Hematopoietic multipotent progenitor cell treated with erythropoietin and hydrocortisone succinate and interleukin-3 and kit ligand, for 6 days (in vitro differentiated cells): ENCODE measurements at regions not wholly inside any gene's neighbourhood (a gene's known extent, or its start where the extent isn't known, plus 50 kb on each side); places are given as distances from the start of the nearest gene placed in this dataset.
"Not testable (repeated sequence)": the region's sequence is repeated elsewhere in the genome, so short reads cannot be mapped to it uniquely, and the experiment has no call there.

Source experiments
- DNase-seq: peaks from one replicate; pipeline ENCODE4 v3.0.0-alpha.2; 2015

- DNase-seq = no peak
These were observed 73.0 kb upstream of the RGPD5 start for GRCh38 chr2:109721135-109721534.

DNA sequence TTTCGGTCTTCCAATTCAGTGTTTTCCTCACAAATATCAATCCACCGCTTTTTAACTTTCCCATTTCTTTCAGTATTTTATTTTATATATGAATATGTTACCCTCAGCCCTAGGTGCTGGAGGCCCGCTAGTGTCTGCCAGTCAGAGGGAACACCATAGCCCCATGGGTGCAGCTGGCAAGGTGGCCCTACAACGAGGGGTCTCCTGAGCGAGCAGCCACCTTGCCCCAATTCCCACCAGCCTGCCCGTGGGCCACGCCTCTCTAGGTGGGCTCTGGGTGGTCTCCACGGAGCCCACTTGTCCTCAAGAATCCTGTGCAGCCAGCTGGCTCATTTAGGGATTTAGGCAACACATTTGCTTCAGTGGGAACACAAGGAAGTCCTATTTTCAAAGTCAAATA is 72.5 kb upstream of the RGPD5 start:
- no peak for DNase-seq

DNA sequence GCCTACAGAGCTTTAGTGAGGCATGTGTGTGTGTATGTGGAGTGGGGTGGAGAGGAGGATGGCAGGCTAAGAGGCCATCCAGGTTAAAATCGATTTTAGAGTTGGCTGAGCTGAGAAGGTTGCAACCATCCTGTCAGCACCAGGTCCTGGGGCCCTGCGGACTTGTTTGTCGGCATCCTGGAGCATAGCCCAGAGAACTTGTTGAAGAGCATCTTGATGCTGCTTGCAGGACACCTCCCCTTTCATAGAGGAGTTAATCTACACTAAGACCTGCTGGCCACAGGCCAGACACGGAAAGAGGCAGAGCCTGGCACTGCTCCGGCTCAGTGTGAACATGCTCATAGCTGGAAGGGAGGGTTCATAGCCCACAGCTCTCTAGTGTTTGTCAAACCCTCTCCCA is 72.1 kb upstream of the RGPD5 start:
- DNase-seq = no peak

DNA sequence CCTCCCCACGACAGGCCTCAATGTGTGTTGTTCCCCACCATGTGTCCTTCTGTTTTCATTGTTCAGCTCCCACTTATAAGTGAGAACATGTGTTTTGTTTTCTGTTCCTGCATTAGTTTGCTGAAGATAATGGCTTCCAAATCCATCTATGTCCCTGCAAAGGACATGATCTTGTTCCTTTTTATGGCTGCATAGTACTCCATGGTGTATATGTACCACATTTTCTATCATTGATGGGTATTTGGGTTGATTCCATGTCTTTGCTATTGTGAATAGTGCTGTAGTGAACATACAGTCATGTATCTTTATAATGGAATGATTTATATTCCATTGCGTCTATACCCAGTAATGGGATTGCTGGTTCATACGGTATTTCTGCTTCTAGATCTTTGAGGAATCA is 71.5 kb upstream of the RGPD5 start:
- not testable (repeated sequence) for DNase-seq

GRCh38 chr2:109723153-109723552 is 71.0 kb upstream of the RGPD5 start:
- not testable (repeated sequence) for DNase-seq

DNA sequence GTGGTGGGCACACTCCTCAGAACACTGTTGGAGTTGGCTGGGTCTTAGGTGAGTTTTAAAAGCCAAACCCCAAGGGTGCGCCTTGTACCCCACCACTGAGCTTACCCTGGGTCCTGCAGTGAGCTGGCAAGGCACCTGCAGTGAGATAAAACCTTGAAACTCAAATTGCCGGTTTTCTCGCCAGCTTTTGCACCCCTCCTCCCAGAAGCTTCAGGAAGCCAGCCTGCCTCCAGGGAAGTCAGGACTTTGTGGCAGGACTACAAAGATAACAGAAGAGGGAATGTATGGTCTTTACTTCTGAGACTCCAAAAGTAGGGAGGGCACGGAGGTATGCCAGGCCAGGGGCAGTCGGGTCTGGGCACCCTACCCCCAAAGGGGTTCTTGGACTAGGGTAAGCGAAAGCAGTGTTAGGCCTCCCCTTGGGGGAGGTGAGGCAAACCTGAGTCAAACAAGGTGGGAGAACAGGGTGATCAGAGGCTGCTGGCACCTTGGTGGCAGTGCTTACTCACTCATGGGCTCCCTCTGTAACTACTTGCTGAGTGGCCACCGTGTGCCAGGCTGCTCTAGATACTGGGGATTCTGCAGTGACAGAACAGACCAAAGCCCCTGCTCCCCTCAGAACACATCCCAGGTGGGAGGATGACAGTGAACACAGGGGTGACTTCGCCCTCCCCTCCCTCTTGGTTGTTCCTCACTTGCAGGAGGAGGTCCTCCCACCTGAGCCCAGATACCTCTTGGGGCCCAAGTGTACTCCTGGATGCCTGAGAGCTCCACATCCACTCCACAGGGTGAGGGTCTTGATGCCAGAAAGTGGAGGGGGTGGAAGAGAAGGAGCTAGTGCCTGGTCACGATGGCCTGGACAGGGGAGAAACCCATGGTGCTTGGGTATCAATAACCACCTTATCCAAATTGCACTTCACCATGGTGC is 69.3 kb upstream of the RGPD5 start:
- DNase-seq = no peak

GRCh38 chr2:109726379-109727270 is 67.5 kb upstream of the RGPD5 start:
- DNase-seq = no peak

- no peak for DNase-seq
These were observed 66.1 kb upstream of the RGPD5 start for GRCh38 chr2:109727929-109728447.

DNA sequence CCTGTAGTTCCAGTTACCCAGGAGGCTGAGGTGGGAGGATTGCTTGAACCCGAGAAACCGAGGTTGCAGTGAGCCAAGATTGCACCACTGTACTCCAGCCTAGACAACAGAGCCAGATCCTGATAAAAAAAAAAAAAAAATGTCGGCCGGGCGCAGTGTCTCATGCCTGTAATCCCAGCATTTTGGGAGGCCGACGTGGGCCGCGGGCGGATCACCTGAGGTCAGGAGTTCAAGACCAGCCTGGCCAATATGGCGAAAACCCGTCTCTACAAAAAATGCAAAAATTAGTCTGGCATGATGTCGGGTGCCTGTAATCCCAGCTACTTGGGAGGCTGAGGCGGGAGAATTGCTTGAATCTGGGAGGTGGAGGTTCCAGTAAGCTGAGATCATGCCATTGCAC is 60.4 kb upstream of the RGPD5 start:
- not testable (repeated sequence) for DNase-seq

GRCh38 chr2:109736177-109736827 is 57.8 kb upstream of the RGPD5 start:
- peak; percentile 43 for DNase-seq
